ENCODE measurements at regions not wholly inside any gene's neighbourhood (a gene's known extent, or its start where the extent isn't known, plus 50 kb on each side); places are given as distances from the start of the nearest gene placed in this dataset.

GRCh38 chr5:88938488-88938887 is 55.5 kb upstream of the MEF2C start:
- H3K4me3 ChIP-seq (ENCODE audit: insufficient read length, low read depth), result no peak overlapping the region
- no peaks in the 10 kb centered on the region for H3K36me3 ChIP-seq (ENCODE audit: insufficient read depth, insufficient read length, low read length)
- no peaks in the 10 kb centered on the region for H3K4me1 ChIP-seq (ENCODE audit: insufficient read depth, insufficient read length)
- no peak overlapping the region for H3K9ac ChIP-seq (ENCODE audit: insufficient read length, low read depth)
- no peak for DNase-seq (ENCODE audit: low read depth, low spot score)
- TF ChIP-seq YY1 (IDR thresholded peaks at IDR 0.05; ENCODE audit: insufficient read depth, insufficient read length) (no peak), ZNF274 (IDR thresholded peaks at IDR 0.05; ENCODE audit: low read depth, low read length) (no peak), SUZ12 (IDR thresholded peaks at IDR 0.05; ENCODE audit: extremely low read depth, insufficient read depth, insufficient read length) (no peak)
- H3K9me3 ChIP-seq (ENCODE audit: insufficient read depth, low read length), result no peaks in the 10 kb centered on the region
- no peaks in the 10 kb centered on the region for H3K27me3 ChIP-seq (ENCODE audit: insufficient read depth, insufficient read length)

- TF ChIP-seq YY1 (IDR thresholded peaks at IDR 0.05; ENCODE audit: insufficient read depth, insufficient read length) (no peak), ZNF274 (IDR thresholded peaks at IDR 0.05; ENCODE audit: low read depth, low read length) (no peak), SUZ12 (IDR thresholded peaks at IDR 0.05; ENCODE audit: extremely low read depth, insufficient read depth, insufficient read length) (no peak)
- Histone ChIP-seq H3K36me3 (ENCODE audit: insufficient read depth, insufficient read length, low read length) (no peaks in the 10 kb centered on the region), H3K4me1 (ENCODE audit: insufficient read depth, insufficient read length) (no peaks in the 10 kb centered on the region), H3K9ac (ENCODE audit: insufficient read length, low read depth) (no peak overlapping the region), H3K9me3 (ENCODE audit: insufficient read depth, low read length) (no peaks in the 10 kb centered on the region), H3K27me3 (ENCODE audit: insufficient read depth, insufficient read length) (no peaks in the 10 kb centered on the region), H3K4me3 (ENCODE audit: insufficient read length, low read depth) (no peak overlapping the region)
- DNase-seq (ENCODE audit: low read depth, low spot score), result no peak
Measured at GRCh38 chr5:88937406-88937805, 54.4 kb upstream of the MEF2C start.

- H3K36me3 ChIP-seq (ENCODE audit: insufficient read depth, insufficient read length, low read length), result no peaks in the 10 kb centered on the region
- no peaks in the 10 kb centered on the region for H3K9me3 ChIP-seq (ENCODE audit: insufficient read depth, low read length)
- H3K4me1 ChIP-seq (ENCODE audit: insufficient read depth, insufficient read length), result no peaks in the 10 kb centered on the region
- no peak for DNase-seq (ENCODE audit: low read depth, low spot score)
- no peak overlapping the region for H3K9ac ChIP-seq (ENCODE audit: insufficient read length, low read depth)
- H3K4me3 ChIP-seq (ENCODE audit: insufficient read length, low read depth), result no peak overlapping the region
- H3K27me3 ChIP-seq (ENCODE audit: insufficient read depth, insufficient read length), result no peaks in the 10 kb centered on the region
- TF ChIP-seq ZNF274 (IDR thresholded peaks at IDR 0.05; ENCODE audit: low read depth, low read length) (no peak), SUZ12 (IDR thresholded peaks at IDR 0.05; ENCODE audit: extremely low read depth, insufficient read depth, insufficient read length) (no peak), YY1 (IDR thresholded peaks at IDR 0.05; ENCODE audit: insufficient read depth, insufficient read length) (no peak)
Measured at GRCh38 chr5:88934439-88934838, 51.5 kb upstream of the MEF2C start.

Data from NT2/D1 (cell line).